ENCODE measurements at regions not wholly inside any gene's neighbourhood (a gene's known extent, or its start where the extent isn't known, plus 50 kb on each side); places are given as distances from the start of the nearest gene placed in this dataset.

GRCh38 chr4:14879683-14880082, 122.6 kb upstream of the CPEB2 start:
- Histone ChIP-seq H4K91ac (replicated peaks; ENCODE audit: insufficient read length, low read length) (no peak overlapping the region), H3K23ac (ENCODE audit: insufficient read length) (no peak overlapping the region), H3K27me3 (replicated peaks in 1 of 4; ENCODE audit: control insufficient read depth in 3 of 4, extremely low read depth in 1 of 4, insufficient read depth in 3 of 4, low read length in 3 of 4) (no peaks in the 10 kb centered on the region), H4K5ac (ENCODE audit: insufficient read length, low read depth, low read length) (no peak overlapping the region), H2BK15ac (ENCODE audit: low read length) (no peak overlapping the region), H3K14ac (ENCODE audit: insufficient read length) (no peak overlapping the region), H2AFZ (ENCODE audit: low read length) (no peak overlapping the region), H3K18ac (ENCODE audit: extremely low read depth, low read length) (no peak overlapping the region), H4K20me1 (replicated peaks in 1 of 2; ENCODE audit: control insufficient read depth in 1 of 2, insufficient read depth in 2 of 2, low read length in 2 of 2) (no peaks in the 10 kb centered on the region), H3K4me1 (replicated peaks in 1 of 4; ENCODE audit: control insufficient read depth in 3 of 4, insufficient read depth in 4 of 4, low read length in 3 of 4) (no peaks in the 10 kb centered on the region; a peak in 1 of 7 replicates), H3K9ac (replicated peaks in 1 of 4; ENCODE audit: extremely low read depth in 1 of 4, low read depth in 3 of 4, low read length in 3 of 4) (no peak overlapping the region), H4K8ac (ENCODE audit: extremely low read depth, insufficient read depth, low read length) (no peak overlapping the region), H3K9me3 (ENCODE audit: insufficient read depth in 2 of 2, low read depth in 1 of 2, low read length in 1 of 2) (no peaks in the 10 kb centered on the region), H2BK12ac (ENCODE audit: low read depth, low read length) (no peak overlapping the region), H3K4ac (replicated peaks; ENCODE audit: insufficient read length, low read depth, low read length) (no peak overlapping the region), H3K4me3 (ENCODE audit: extremely low read depth in 1 of 4, insufficient read depth in 2 of 4, low read depth in 3 of 4, low read length in 4 of 4) (no peak overlapping the region), H3K23me2 (ENCODE audit: low read depth, low read length) (no peaks in the 10 kb centered on the region; the same call in 1 of the 2 replicates), H2BK5ac (ENCODE audit: low read depth, low read length) (no peak overlapping the region), H3K79me2 (ENCODE audit: control insufficient read depth in 1 of 2, insufficient read depth in 2 of 2, low read length in 2 of 2) (no peaks in the 10 kb centered on the region), H2AK5ac (ENCODE audit: low read depth, low read length) (no peak overlapping the region), H3K27ac (ENCODE audit: low read depth, low read length) (no peak overlapping the region), H2BK120ac (replicated peaks; ENCODE audit: low read depth, low read length) (no peak overlapping the region), H3K79me1 (ENCODE audit: low read depth, low read length) (no peaks in the 10 kb centered on the region), H3K4me2 (ENCODE audit: insufficient read depth in 1 of 2, low read depth in 2 of 2, low read length in 2 of 2) (no peak overlapping the region), H2BK20ac (ENCODE audit: low read length) (no peak overlapping the region), H3K56ac (replicated peaks; ENCODE audit: insufficient read length, low read depth, low read length) (no peak overlapping the region), H3K36me3 (ENCODE audit: control insufficient read depth in 2 of 4, insufficient read depth in 4 of 4, low read length in 3 of 4) (no peaks in the 10 kb centered on the region)
- POLR2A ChIA-PET (ENCODE audit: partially characterized antibody), result no interaction called here
- FAIRE-seq (no peak), DNase-seq (ENCODE audit: low read depth in 1 of 2, low spot score in 2 of 2) (no peak)
- TF ChIP-seq POLR2A (IDR thresholded peaks at IDR 0.05; ENCODE audit: control extremely low read depth in 1 of 2, low read depth in 2 of 2, low read length in 2 of 2) (no peak), E2F6 (IDR thresholded peaks at IDR 0.05) (no peak), HDAC6 (IDR thresholded peaks at IDR 0.05; ENCODE audit: low read depth, low read length) (no peak), JUND (IDR thresholded peaks at IDR 0.05; ENCODE audit: low read length) (no peak), NANOG (IDR thresholded peaks at IDR 0.05; ENCODE audit: insufficient read depth, low read depth, low read length, poor library complexity, severe bottlenecking) (no peak), FOSL1 (IDR thresholded peaks at IDR 0.05; ENCODE audit: insufficient read depth, low read depth, low read length) (no peak), MAX (IDR thresholded peaks at IDR 0.05) (no peak), RAD21 (IDR thresholded peaks at IDR 0.05 in 1 of 2, conservative IDR thresholded peaks at IDR 0.05 in 1 of 2; ENCODE audit: low read depth in 2 of 2, low read length in 2 of 2) (no peak), CBX5 (IDR thresholded peaks at IDR 0.05; ENCODE audit: low read depth, low read length) (no peak), MAFK (IDR thresholded peaks at IDR 0.05; ENCODE audit: low read depth, low read length) (no peak), GABPA (IDR thresholded peaks at IDR 0.05; ENCODE audit: borderline replicate concordance, insufficient read depth, low read length) (no peak), SIRT6 (IDR thresholded peaks at IDR 0.05; ENCODE audit: low read length) (no peak), GTF2F1 (IDR thresholded peaks at IDR 0.05; ENCODE audit: borderline replicate concordance, low read depth, low read length) (no peak)
- WGBS, 2 experiments (ENCODE audit: extremely low coverage in 1 of 2, insufficient coverage in 1 of 2, insufficient read length in 1 of 2, insufficient replicate concordance in 2 of 2, low coverage in 1 of 2, low lambda C conversion rate in 2 of 2, missing lambda C conversion rate in 1 of 2), result 92% methylated on average over 7 of the region's 7 CpGs; no CpG with 5 or more reads in 1 of the 2 experiments
- CTCF ChIA-PET (ENCODE audit: partially characterized antibody), result no interaction called here

Measured in H1 (cell line).